Choroid plexus epithelial cell (primary cell): ENCODE measurements at regions not wholly inside any gene's neighbourhood (a gene's known extent, or its start where the extent isn't known, plus 50 kb on each side); places are given as distances from the start of the nearest gene placed in this dataset.

Experiments used
- DNase-seq: peaks from one replicate; pipeline ENCODE4 v3.0.0-alpha.2; 2010; ENCODE audit warnings: low read depth
- H3K4me3 ChIP-seq: 2 replicates; pipeline ENCODE4 v1.5.1; 2011; ENCODE audit warnings: low read depth, mild to moderate bottlenecking, control low read depth, low read length, moderate library complexity
- TF ChIP-seq, protein P1 (sequence below): conservative IDR thresholded peaks from 2 replicates; pipeline ENCODE4 v1.5.1; 2011; ENCODE audit warnings: low read depth, mild to moderate bottlenecking, control low read depth, inconsistent platforms, low read length, moderate library complexity

DNA sequence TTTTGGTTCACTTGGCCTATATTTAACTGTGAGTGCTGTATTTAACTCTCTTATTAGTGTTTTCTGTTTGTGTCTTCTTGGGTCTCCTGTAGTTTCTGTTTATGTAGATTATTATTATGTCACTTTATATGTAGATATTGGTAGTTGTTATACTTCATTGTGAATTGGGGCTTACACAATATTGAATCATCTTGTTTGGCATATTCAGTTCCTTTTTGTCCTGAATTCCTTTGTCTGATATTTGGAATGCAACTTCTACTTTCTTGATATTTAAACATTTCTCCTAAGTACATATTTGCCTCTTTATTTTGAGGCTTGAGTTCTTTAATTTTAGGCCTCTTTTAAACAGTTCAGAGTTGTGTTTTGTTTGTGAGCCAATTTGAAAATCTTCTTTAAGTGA, 544.8 kb upstream of the ADGRL3 start:
- TF ChIP-seq, protein P1, sequence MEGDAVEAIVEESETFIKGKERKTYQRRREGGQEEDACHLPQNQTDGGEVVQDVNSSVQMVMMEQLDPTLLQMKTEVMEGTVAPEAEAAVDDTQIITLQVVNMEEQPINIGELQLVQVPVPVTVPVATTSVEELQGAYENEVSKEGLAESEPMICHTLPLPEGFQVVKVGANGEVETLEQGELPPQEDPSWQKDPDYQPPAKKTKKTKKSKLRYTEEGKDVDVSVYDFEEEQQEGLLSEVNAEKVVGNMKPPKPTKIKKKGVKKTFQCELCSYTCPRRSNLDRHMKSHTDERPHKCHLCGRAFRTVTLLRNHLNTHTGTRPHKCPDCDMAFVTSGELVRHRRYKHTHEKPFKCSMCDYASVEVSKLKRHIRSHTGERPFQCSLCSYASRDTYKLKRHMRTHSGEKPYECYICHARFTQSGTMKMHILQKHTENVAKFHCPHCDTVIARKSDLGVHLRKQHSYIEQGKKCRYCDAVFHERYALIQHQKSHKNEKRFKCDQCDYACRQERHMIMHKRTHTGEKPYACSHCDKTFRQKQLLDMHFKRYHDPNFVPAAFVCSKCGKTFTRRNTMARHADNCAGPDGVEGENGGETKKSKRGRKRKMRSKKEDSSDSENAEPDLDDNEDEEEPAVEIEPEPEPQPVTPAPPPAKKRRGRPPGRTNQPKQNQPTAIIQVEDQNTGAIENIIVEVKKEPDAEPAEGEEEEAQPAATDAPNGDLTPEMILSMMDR: no peak
- DNase-seq: no peak
- no peak overlapping the region for H3K4me3 ChIP-seq

DNA sequence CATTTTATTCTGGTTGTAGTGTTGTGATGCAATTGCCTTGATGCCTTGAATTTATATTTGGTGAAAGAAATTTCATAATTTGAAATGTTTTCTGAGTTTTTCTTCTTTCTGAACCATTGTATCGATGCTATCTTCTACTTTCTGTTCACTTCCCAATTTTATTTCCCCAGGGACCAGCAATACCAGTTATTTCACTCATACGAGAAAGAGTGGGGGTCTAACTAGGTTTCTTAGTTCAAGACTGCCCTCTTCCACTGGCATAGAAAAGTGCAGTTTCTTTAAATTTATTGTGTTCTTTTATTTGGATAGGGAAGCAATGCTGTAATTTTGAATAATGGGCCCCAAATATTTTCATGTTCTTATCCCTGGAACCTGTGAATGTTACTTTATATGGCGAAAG, 544.0 kb upstream of the ADGRL3 start:
- no peak overlapping the region for H3K4me3 ChIP-seq
- TF ChIP-seq, protein P1: no peak
- DNase-seq: peak; percentile 17

DNA sequence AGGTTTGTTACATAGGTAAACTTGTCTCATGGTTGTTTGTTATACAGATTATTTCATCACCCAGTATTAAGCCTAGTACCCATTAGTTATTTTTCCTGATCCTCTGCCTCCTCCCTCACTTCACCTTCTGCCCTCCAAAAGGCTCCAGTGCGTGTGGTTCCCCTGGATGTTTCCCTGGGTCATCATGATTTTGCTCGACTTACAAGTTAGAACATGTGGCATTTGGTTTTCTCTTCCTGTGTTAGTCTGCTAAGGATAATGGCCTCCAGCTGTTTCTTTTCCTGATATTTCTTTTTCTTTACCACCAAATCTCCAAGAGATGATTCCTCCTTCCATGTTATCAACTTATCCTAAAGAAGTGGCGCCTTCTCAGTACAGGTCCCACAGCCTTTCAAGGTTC, 543.1 kb upstream of the ADGRL3 start:
- TF ChIP-seq, protein P1: no peak
- no peak overlapping the region for H3K4me3 ChIP-seq
- no peak for DNase-seq

DNA sequence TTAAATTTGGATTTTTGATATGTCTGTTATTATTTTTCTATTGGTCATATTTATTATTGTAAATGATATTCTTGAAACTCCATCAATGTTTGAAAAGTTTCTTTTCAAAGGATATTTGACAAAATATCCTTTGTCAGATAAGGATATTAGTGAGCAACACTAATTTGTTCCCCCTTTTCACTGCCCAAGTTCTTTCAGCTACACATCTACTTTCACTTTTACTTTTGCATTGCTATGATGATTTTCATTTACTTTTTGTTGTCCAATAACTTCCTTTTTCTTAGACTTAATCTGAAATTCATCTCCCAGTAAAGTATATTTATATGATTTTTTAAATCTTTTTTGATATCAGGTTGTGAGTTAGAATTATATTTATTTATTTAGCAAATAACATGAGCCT, 542.3 kb upstream of the ADGRL3 start:
- TF ChIP-seq, protein P1: no peak
- H3K4me3 ChIP-seq: peak overlapping the region; percentile 1
- peak; percentile 41 for DNase-seq

DNA sequence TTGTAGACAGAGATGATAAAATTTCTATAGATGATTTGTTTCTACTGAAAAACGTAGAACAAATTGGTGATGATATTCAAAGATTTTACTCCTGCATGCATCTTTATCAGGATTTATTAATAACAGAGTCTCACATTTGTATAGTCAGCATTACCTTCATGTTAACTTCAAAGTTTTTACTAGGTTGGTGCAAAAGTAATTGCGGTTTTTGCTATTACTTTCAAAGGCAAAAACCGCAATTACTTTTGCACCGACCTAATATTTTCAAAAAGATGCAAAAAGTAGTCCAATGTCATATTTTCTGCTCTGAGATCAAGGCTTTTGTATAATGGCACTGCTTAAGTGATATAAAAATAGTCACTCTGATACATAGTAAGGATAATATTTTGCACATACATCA, 536.4 kb upstream of the ADGRL3 start:
- TF ChIP-seq, protein P1: no peak
- DNase-seq: no peak
- no peak overlapping the region for H3K4me3 ChIP-seq

DNA sequence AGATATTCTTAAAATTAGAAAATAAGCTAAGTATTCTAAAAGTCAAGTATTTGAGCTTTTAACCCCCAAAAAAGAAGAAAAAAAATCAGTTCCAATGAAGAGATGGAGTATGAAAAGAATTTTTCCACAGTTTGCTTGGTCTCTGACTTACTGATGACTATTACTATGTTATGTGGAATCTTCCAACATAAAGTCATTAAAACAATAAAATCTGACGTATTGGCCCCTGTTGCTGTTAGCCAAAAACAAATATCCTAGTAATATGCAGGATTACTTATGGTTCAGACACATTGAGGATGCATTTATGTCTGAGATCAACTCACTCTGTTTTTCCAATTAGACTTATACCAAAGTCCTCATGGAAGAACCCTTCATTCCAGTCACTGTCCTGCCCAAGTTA, 517.2 kb upstream of the ADGRL3 start:
- peak; percentile 19 for DNase-seq

DNA sequence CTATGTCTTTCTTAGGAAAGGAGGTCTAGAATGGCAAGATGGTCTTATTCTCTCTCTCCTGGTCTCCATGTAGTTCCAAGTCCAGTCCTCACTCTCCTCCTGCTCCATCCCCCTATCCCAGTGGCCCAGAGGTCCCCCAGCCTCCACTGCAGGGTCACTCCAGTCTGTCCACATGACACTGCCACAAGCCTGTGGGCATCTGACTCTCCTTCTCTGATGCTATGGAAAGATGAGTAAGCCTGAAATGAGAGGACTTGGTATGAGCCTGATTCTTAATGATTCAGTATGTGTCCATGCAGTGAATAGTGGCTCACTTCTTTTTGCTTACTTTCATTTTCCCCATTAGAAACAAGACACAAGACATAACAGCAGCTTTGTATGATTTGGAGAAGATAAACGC, 516.8 kb upstream of the ADGRL3 start:
- no peak overlapping the region for H3K4me3 ChIP-seq
- TF ChIP-seq, protein P1: no peak
- peak; percentile 80 for DNase-seq

More for the DNA sequence above, 517.2 kb upstream of the ADGRL3 start:
- no peak overlapping the region for H3K4me3 ChIP-seq
- TF ChIP-seq, protein P1: no peak
